ENCODE measurements at regions not wholly inside any gene's neighbourhood (a gene's known extent, or its start where the extent isn't known, plus 50 kb on each side); places are given as distances from the start of the nearest gene placed in this dataset.

- TF ChIP-seq ZNF280D (tag by site-specific recombination; IDR thresholded peaks at IDR 0.05): no peak
- no peak for TF ChIP-seq ZNF747 (tag by site-specific recombination; IDR thresholded peaks at IDR 0.05)
- TF ChIP-seq ZNF48 (tag by site-specific recombination; IDR thresholded peaks at IDR 0.05): no peak
- TF ChIP-seq HOXA7 (CRISPR knock-in tag; IDR thresholded peaks at IDR 0.05; ENCODE audit: borderline replicate concordance): no peak
- no peak for TF ChIP-seq ZNF639 (tag by site-specific recombination; IDR thresholded peaks at IDR 0.05)
- TF ChIP-seq ZNF26 (tag by site-specific recombination; IDR thresholded peaks at IDR 0.05): no peak
- 0 out of 2 replicates have a peak, but pooled peaks have one; percentile 6 for TF ChIP-seq PRDM1 (tag by site-specific recombination; IDR thresholded peaks at IDR 0.05)
- no peak for TF ChIP-seq ZNF138 (tag by site-specific recombination; IDR thresholded peaks at IDR 0.05; ENCODE audit: borderline replicate concordance)
- CTCF ChIA-PET: interaction anchor here (1.7 kb wide), 1 partner anchor 12 kb away, joined by 5 read pairs; no protein-coding TSS in a partner anchor
- H3K36me3 ChIP-seq (ENCODE audit: control insufficient read depth in 2 of 2, insufficient read depth in 1 of 2, low read length in 2 of 2): no peaks in the 10 kb centered on the region; a peak in 1 of 3 replicates
- H3K27ac ChIP-seq (ENCODE audit: extremely low read depth, low read depth, low read length): no peak overlapping the region
- POLR2A ChIA-PET: no interaction called here
- H3K9me3 ChIP-seq (ENCODE audit: control insufficient read depth, insufficient read depth, low read depth, low read length): no peaks in the 10 kb centered on the region
- no peak overlapping the region for H3K4me3 ChIP-seq (ENCODE audit: low read depth, low read length)
- peaks cover 6% of the 10 kb centered on the region; the same call in 1 of the 2 replicates for H3K4me1 ChIP-seq (ENCODE audit: control insufficient read depth, insufficient read depth, low read length)
Observed at GRCh38 chr10:29723726-29724125, 89.0 kb upstream of the SVIL start.

- Histone ChIP-seq H3K36me3 (ENCODE audit: control insufficient read depth in 2 of 2, insufficient read depth in 1 of 2, low read length in 2 of 2) (no peaks in the 10 kb centered on the region; a peak in 1 of 3 replicates), H3K9me3 (ENCODE audit: control insufficient read depth, insufficient read depth, low read depth, low read length) (no peaks in the 10 kb centered on the region), H3K4me3 (ENCODE audit: low read depth, low read length) (no peak overlapping the region), H3K27ac (ENCODE audit: extremely low read depth, low read depth, low read length) (no peak overlapping the region), H3K4me1 (ENCODE audit: control insufficient read depth, insufficient read depth, low read length) (no peaks in the 10 kb centered on the region; the same call in 1 of the 2 replicates)
- ChIA-PET CTCF (no interaction called here), POLR2A (no interaction called here)
- TF ChIP-seq ZBTB1 (tag by site-specific recombination; IDR thresholded peaks at IDR 0.05) (no peak), ZNF701 (tag by site-specific recombination; IDR thresholded peaks at IDR 0.05) (no peak), ZNF626 (tag by site-specific recombination; IDR thresholded peaks at IDR 0.05) (no peak), ZNF585B (tag by site-specific recombination; IDR thresholded peaks at IDR 0.05) (no peak), ZNF530 (tag by site-specific recombination; IDR thresholded peaks at IDR 0.05; ENCODE audit: low read depth) (no peak), ZSCAN23 (tag by site-specific recombination; IDR thresholded peaks at IDR 0.05) (no peak), ZNF354C (tag by site-specific recombination; IDR thresholded peaks at IDR 0.05; ENCODE audit: borderline replicate concordance, low read depth) (no peak), ZNF214 (tag by site-specific recombination; IDR thresholded peaks at IDR 0.05; ENCODE audit: borderline replicate concordance) (no peak), ZNF174 (tag by site-specific recombination; IDR thresholded peaks at IDR 0.05) (no peak)
Observed at GRCh38 chr10:29722777-29723176, 88.0 kb upstream of the SVIL start.
